ENCODE measurements at regions not wholly inside any gene's neighbourhood (a gene's known extent, or its start where the extent isn't known, plus 50 kb on each side); places are given as distances from the start of the nearest gene placed in this dataset.

- Mint-ChIP-seq H3K36me3 (no peaks in the 10 kb centered on the region), H3K4me3 (no peak overlapping the region), H3K4me1 (no peaks in the 10 kb centered on the region), H3K27me3 (ENCODE audit: insufficient read depth, low read depth) (peaks cover 6% of the 10 kb centered on the region), H3K9me3 (no peaks in the 10 kb centered on the region), H3K27ac (no peak overlapping the region)
- Histone ChIP-seq H3K4me1 (no peaks in the 10 kb centered on the region), H3K9me3 (ENCODE audit: low read depth) (no peaks in the 10 kb centered on the region), H3K27me3 (no peaks in the 10 kb centered on the region), H3K36me3 (no peaks in the 10 kb centered on the region), H3K4me3 (no peak overlapping the region), H3K9ac (no peak overlapping the region), H3K4me2 (no peak overlapping the region), H3K27ac (no peak overlapping the region), H2AFZ (replicated peaks) (no peak overlapping the region), H3F3A (ENCODE audit: low read depth) (no peaks in the 10 kb centered on the region), H3K79me2 (ENCODE audit: low read depth) (no peaks in the 10 kb centered on the region), H4K20me1 (ENCODE audit: low read depth) (no peaks in the 10 kb centered on the region)
- DNase-seq (ENCODE audit: low spot score) = no peak
- TF ChIP-seq EZH2phosphoT487 (IDR thresholded peaks at IDR 0.05) (no peak), EZH2 (IDR thresholded peaks at IDR 0.05) (no peak), CTCF (IDR thresholded peaks at IDR 0.05) (no peak)
Observed at GRCh38 chr11:115894176-115894575, 390.0 kb upstream of the CADM1 start.

DNA sequence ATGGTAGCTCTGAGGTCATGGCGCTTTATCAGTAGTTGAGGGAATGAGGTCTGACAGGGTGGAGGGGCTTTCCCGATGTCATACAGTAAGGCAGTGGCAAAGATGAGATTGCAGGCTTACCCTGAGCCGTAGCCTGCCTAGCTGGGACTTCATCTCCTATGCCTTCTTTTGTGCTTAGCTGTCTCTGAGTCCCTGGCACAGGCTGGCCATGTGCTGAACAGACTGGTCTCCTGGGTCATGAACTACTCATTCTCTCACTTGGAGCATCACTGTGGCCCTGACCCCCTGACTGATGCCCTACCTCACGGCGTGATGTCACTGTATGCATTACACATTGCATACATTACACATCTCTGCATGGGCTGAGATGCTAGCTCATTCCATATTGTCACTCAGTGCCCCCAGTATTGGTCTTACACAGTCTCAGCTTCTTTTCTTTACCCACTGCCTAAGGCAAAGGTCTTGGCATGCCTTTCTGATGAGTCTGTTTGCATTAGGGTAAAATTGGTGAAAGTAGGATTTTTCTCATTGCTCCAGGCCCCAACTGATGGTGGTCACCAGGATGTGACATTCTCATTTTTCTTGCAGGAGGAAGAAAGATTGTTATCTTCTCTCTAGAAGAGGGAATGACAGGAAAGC, 389.4 kb upstream of the CADM1 start:
- Histone ChIP-seq H3K4me1 (no peaks in the 10 kb centered on the region), H4K20me1 (ENCODE audit: low read depth) (no peaks in the 10 kb centered on the region), H3K27me3 (no peaks in the 10 kb centered on the region), H3K79me2 (ENCODE audit: low read depth) (no peaks in the 10 kb centered on the region), H3F3A (ENCODE audit: low read depth) (no peaks in the 10 kb centered on the region), H2AFZ (replicated peaks) (no peak overlapping the region), H3K27ac (no peak overlapping the region), H3K4me3 (no peak overlapping the region), H3K9me3 (ENCODE audit: low read depth) (no peaks in the 10 kb centered on the region), H3K4me2 (no peak overlapping the region), H3K9ac (no peak overlapping the region), H3K36me3 (no peaks in the 10 kb centered on the region)
- H3K4me1 Mint-ChIP-seq = no peaks in the 10 kb centered on the region
- H3K27me3 Mint-ChIP-seq (ENCODE audit: insufficient read depth, low read depth) = peaks cover 6% of the 10 kb centered on the region
- TF ChIP-seq CTCF (IDR thresholded peaks at IDR 0.05) (no peak), EZH2 (IDR thresholded peaks at IDR 0.05) (no peak), EZH2phosphoT487 (IDR thresholded peaks at IDR 0.05) (no peak)
- no peak overlapping the region for H3K4me3 Mint-ChIP-seq
- no peaks in the 10 kb centered on the region for H3K9me3 Mint-ChIP-seq
- no peaks in the 10 kb centered on the region for H3K36me3 Mint-ChIP-seq
- DNase-seq (ENCODE audit: low spot score) = no peak
- no peak overlapping the region for H3K27ac Mint-ChIP-seq

- Histone ChIP-seq H3K27me3 (no peaks in the 10 kb centered on the region), H2AFZ (replicated peaks) (no peak overlapping the region), H4K20me1 (ENCODE audit: low read depth) (no peaks in the 10 kb centered on the region), H3K27ac (no peak overlapping the region), H3K79me2 (ENCODE audit: low read depth) (no peaks in the 10 kb centered on the region), H3K4me1 (no peaks in the 10 kb centered on the region), H3K36me3 (no peaks in the 10 kb centered on the region), H3F3A (ENCODE audit: low read depth) (no peaks in the 10 kb centered on the region), H3K9me3 (ENCODE audit: low read depth) (no peaks in the 10 kb centered on the region), H3K4me2 (no peak overlapping the region), H3K9ac (no peak overlapping the region), H3K4me3 (no peak overlapping the region)
- no peak overlapping the region for H3K27ac Mint-ChIP-seq
- TF ChIP-seq CTCF (IDR thresholded peaks at IDR 0.05) (no peak), EZH2phosphoT487 (IDR thresholded peaks at IDR 0.05) (no peak), EZH2 (IDR thresholded peaks at IDR 0.05) (no peak)
- no peaks in the 10 kb centered on the region for H3K9me3 Mint-ChIP-seq
- no peak overlapping the region for H3K4me3 Mint-ChIP-seq
- no peaks in the 10 kb centered on the region for H3K36me3 Mint-ChIP-seq
- peaks cover 6% of the 10 kb centered on the region for H3K4me1 Mint-ChIP-seq
- peaks cover 9% of the 10 kb centered on the region for H3K27me3 Mint-ChIP-seq (ENCODE audit: insufficient read depth, low read depth)
- DNase-seq (ENCODE audit: low spot score) = no peak
Observed at GRCh38 chr11:115892016-115892415, 387.8 kb upstream of the CADM1 start.
